ENCODE measurements at regions not wholly inside any gene's neighbourhood (a gene's known extent, or its start where the extent isn't known, plus 50 kb on each side); places are given as distances from the start of the nearest gene placed in this dataset.

GRCh38 chr7:98474558-98474957 is 73.7 kb upstream of the BAIAP2L1 start:
- no peaks in the 10 kb centered on the region for H3K9me3 ChIP-seq (ENCODE audit: insufficient read depth, low read depth, low read length)
- no peaks in the 10 kb centered on the region for H3K79me2 ChIP-seq (ENCODE audit: insufficient read depth, low read length)
- H3K4me3 ChIP-seq (ENCODE audit: low read length, poor library complexity, severe bottlenecking): no peak overlapping the region
- TF ChIP-seq EZH2phosphoT487 (IDR thresholded peaks at IDR 0.05; ENCODE audit: borderline replicate concordance): no peak
- TF ChIP-seq CTCF (conservative IDR thresholded peaks at IDR 0.05; ENCODE audit: low read length): no peak
- no peaks in the 10 kb centered on the region for H3K9me2 ChIP-seq (replicated peaks; ENCODE audit: low read depth, low read length)
- H3K36me3 ChIP-seq (ENCODE audit: insufficient read depth, low read length): no peaks in the 10 kb centered on the region
- no peak overlapping the region for H3K9ac ChIP-seq (ENCODE audit: low read depth, low read length, poor library complexity, severe bottlenecking)
- H3F3A ChIP-seq (ENCODE audit: low read depth): no peaks in the 10 kb centered on the region
- no peak overlapping the region for H3K4me2 ChIP-seq (ENCODE audit: low read depth, low read length, poor library complexity, severe bottlenecking)
- H3K27me3 ChIP-seq (ENCODE audit: insufficient read depth, low read length, poor library complexity, severe bottlenecking): no peaks in the 10 kb centered on the region
- H2AFZ ChIP-seq (ENCODE audit: low read length): no peak overlapping the region
- H3K4me1 ChIP-seq (ENCODE audit: insufficient read depth, low read length, poor library complexity, severe bottlenecking): no peaks in the 10 kb centered on the region
- H4K20me1 ChIP-seq (ENCODE audit: insufficient read depth, low read length, poor library complexity, severe bottlenecking): no peaks in the 10 kb centered on the region

- Histone ChIP-seq H3K4me3 (ENCODE audit: low read length, poor library complexity, severe bottlenecking) (no peak overlapping the region), H3K9me3 (ENCODE audit: insufficient read depth, low read depth, low read length) (no peaks in the 10 kb centered on the region), H3K36me3 (ENCODE audit: insufficient read depth, low read length) (no peaks in the 10 kb centered on the region), H3K27me3 (ENCODE audit: insufficient read depth, low read length, poor library complexity, severe bottlenecking) (no peaks in the 10 kb centered on the region), H3K9ac (ENCODE audit: low read depth, low read length, poor library complexity, severe bottlenecking) (no peak overlapping the region), H3K4me2 (ENCODE audit: low read depth, low read length, poor library complexity, severe bottlenecking) (no peak overlapping the region), H3K79me2 (ENCODE audit: insufficient read depth, low read length) (no peaks in the 10 kb centered on the region), H3K4me1 (ENCODE audit: insufficient read depth, low read length, poor library complexity, severe bottlenecking) (no peaks in the 10 kb centered on the region), H3K9me2 (replicated peaks; ENCODE audit: low read depth, low read length) (no peaks in the 10 kb centered on the region), H4K20me1 (ENCODE audit: insufficient read depth, low read length, poor library complexity, severe bottlenecking) (no peaks in the 10 kb centered on the region), H2AFZ (ENCODE audit: low read length) (no peak overlapping the region), H3F3A (ENCODE audit: low read depth) (no peaks in the 10 kb centered on the region)
- TF ChIP-seq EZH2phosphoT487 (IDR thresholded peaks at IDR 0.05; ENCODE audit: borderline replicate concordance) (no peak), CTCF (conservative IDR thresholded peaks at IDR 0.05; ENCODE audit: low read length) (no peak)
Measured at GRCh38 chr7:98472521-98472954, 71.6 kb upstream of the BAIAP2L1 start.

DNA sequence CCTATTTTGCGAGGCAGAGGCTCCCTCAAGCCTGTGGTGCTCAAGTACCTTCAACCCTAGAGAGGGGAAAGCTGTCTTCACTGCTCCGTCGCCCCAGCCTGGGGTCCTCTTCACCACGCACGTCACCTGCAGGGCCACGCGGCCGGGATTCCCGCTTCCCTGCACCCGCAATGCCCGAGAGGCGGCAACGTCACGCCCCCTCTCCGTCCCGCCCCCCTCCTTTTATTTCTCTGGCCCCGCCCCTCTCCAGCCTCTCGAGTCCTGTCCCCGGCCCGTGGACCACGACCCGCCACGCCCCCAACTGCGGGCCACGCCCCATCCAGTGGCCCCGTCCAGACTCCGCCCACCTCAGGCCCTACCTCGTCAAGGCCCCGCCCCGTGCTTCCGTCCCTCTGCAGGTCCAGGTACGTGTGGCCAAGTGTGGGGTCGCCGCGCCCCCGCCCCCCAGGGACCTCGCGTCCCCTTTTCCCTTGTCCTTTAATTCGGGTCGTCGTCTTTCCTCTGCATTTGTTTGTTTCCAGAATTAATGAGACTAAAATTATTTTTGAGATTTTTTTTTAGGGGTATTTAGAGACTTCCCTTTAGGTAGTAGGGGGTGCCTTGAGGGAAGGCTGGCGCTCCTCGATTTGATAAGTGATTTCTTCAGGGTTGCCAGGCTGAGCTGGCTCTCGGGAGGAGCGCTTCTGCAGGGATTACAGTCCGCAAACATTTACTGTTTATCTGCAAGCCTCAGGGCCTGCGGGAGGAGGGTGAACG is 69.8 kb upstream of the BAIAP2L1 start:
- Histone ChIP-seq H3K4me2 (ENCODE audit: low read depth, low read length, poor library complexity, severe bottlenecking) (no peak overlapping the region), H3K79me2 (ENCODE audit: insufficient read depth, low read length) (no peaks in the 10 kb centered on the region), H3K27me3 (ENCODE audit: insufficient read depth, low read length, poor library complexity, severe bottlenecking) (no peaks in the 10 kb centered on the region), H2AFZ (ENCODE audit: low read length) (no peak overlapping the region), H3K9ac (ENCODE audit: low read depth, low read length, poor library complexity, severe bottlenecking) (no peak overlapping the region), H3K36me3 (ENCODE audit: insufficient read depth, low read length) (no peaks in the 10 kb centered on the region), H3K4me1 (ENCODE audit: insufficient read depth, low read length, poor library complexity, severe bottlenecking) (no peaks in the 10 kb centered on the region), H3K4me3 (ENCODE audit: low read length, poor library complexity, severe bottlenecking) (no peak overlapping the region), H3K9me2 (replicated peaks; ENCODE audit: low read depth, low read length) (no peaks in the 10 kb centered on the region), H3F3A (ENCODE audit: low read depth) (no peaks in the 10 kb centered on the region), H3K9me3 (ENCODE audit: insufficient read depth, low read depth, low read length) (no peaks in the 10 kb centered on the region), H4K20me1 (ENCODE audit: insufficient read depth, low read length, poor library complexity, severe bottlenecking) (no peaks in the 10 kb centered on the region)
- TF ChIP-seq CTCF (conservative IDR thresholded peaks at IDR 0.05; ENCODE audit: low read length) (no peak), EZH2phosphoT487 (IDR thresholded peaks at IDR 0.05; ENCODE audit: borderline replicate concordance) (no peak)

Measured in Loucy (cell line).